Islet of Langerhans (tissue), 1 donor: ENCODE measurements at regions not wholly inside any gene's neighbourhood (a gene's known extent, or its start where the extent isn't known, plus 50 kb on each side); places are given as distances from the start of the nearest gene placed in this dataset.

Experiments
- FAIRE-seq: peaks from one replicate; lab custom pipeline; 2011; peaks lifted over from hg19 to GRCh38; lab: Jason Lieb, UNC

DNA sequence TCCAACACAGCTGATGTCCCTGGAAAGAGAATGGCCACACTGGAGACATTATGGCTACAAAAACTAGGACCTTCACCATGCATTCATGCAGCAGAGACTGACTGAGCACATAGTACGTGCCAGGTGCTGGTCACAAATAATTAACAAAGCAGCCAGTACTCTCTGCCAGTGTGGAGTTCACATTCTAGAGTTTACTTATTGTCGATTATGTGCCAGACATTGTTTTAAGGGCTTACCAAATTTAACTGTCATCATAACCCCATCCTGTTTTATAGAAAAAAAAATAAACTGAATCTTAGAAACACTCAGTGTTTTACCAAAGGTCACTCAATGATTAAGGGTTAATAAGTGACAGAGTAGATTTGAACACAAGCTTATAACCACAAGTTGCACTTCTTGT is 143.3 kb downstream of the RRAGC start:
- no peak for FAIRE-seq

- FAIRE-seq = no peak
These were observed 144.2 kb downstream of the RRAGC start for GRCh38 chr1:38715415-38715814.

DNA sequence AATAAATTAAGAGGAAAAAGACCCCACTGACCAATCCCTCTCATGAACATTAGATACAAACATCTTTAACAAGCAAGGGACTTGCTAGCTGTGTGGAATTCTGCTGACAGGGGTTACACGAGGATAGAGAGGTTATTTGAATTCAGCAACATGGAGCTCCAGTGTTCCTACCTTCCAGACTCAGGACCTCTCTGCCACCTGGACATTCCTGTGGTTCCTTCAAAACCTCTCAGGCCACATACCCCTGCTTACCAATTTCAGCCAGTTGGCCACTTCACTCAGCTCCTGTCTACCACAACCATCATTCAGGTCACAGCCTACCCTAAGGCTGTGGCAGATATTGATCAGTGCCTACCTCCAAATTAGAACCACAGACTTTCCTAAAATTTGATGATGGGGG is 147.5 kb downstream of the RRAGC start:
- no peak for FAIRE-seq

DNA sequence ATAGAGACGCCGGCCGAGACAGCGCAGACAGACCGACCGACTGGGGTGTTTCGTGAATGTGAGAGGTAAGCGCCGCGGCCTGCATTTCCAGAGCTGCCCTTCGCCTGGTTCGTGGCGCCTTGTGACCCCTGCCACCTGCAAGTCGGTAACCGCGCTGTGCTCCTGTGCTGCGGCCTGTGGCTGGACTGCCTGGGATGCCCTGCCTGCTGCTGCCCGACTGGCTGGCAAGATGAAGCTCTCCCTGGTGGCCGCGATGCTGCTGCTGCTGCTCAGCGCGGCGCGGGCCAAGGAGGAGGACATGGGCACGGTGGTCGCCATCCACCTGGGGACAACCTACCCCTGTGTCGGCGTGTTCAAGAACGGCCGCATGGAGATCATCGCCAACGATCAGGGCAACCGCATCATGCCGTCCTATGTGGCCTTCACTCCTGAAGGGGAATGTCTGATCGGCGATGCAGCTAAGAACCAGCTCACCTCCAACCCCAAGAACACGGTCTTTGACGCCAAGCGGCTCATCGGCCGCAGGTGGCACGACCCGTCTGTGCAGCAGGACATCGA is 150.8 kb downstream of the RRAGC start:
- no peak for FAIRE-seq

GRCh38 chr1:38701088-38701487 is 158.5 kb downstream of the RRAGC start:
- FAIRE-seq = no peak

DNA sequence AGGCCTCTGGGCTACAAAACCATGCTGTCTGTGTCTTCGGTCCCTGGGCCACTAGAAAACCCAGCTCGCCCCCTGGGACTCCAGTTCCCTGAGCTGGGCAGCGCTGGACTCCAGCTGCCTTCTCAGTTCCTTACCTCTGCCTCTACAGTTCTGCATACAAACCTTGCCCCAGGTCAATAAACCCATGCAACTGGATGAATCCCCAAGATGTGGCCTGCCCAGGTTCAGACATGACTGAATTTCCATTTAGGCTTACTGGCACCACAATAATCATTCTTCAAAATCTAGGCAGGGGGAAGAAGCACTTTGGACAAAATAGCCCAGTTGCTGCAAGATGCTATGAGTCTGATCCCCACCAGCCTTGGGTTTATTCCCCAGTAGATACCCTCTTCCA is 159.5 kb downstream of the RRAGC start:
- no peak for FAIRE-seq

- FAIRE-seq = no peak
These were observed 160.1 kb downstream of the RRAGC start for GRCh38 chr1:38699330-38700076.

GRCh38 chr1:38697387-38697786 is 162.2 kb downstream of the RRAGC start:
- no peak for FAIRE-seq

GRCh38 chr1:38696371-38696770 is 163.2 kb downstream of the RRAGC start:
- no peak for FAIRE-seq

- FAIRE-seq = no peak
These were observed 165.8 kb downstream of the RRAGC start for GRCh38 chr1:38693759-38694158.

- FAIRE-seq = no peak
These were observed 166.5 kb downstream of the RRAGC start for GRCh38 chr1:38693031-38693430.

DNA sequence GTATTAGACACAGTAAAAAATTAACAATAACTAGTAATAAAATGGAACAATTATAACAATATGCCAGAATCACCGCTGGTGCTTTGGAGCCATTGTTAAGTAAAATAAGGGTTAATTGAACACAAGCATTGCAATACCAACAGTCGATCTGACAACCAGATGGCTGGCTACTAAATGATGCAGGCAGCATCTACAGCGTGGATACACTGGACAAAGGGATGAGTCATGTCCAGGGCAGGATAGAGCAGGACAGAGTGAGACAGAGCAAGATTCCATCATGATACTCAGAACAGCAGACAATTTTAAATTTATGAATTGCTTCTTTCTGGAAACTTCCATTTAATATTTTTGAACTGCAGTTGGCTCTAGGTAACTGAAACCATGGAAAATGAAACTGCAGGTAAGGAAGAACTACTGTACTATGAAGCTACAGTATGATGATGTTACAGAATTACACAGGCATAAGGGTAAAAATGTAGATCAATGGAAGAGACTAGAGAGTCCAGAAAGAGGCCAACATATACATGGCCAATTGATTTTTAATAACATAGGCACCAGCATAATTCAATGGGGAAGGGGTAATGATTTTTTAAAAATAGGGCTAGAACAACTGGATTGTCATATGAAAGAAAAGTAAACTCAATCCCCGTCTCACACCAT is 168.7 kb downstream of the RRAGC start:
- no peak for FAIRE-seq

DNA sequence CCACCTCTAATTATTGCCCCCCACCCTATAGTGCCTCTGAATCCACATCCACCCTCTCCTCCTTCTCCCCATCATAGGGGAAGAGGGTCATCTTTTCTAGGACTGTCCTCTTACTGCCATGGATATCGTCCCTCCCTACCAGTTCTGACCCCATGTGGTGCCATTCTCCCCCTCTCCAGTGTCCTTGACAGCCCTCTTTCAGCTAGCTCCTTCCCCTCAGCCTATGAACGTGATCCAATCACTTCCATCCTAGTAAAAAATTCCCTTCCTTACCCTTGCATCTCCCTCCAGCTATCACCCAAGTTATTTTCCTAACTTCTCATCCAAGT is 172.7 kb downstream of the RRAGC start:
- FAIRE-seq = no peak

GRCh38 chr1:38686167-38686926 is 173.2 kb downstream of the RRAGC start:
- no peak for FAIRE-seq

GRCh38 chr1:38685388-38685787 is 174.2 kb downstream of the RRAGC start:
- FAIRE-seq = no peak

- FAIRE-seq = no peak
These were observed 178.6 kb downstream of the RRAGC start for GRCh38 chr1:38680801-38681510.

GRCh38 chr1:38677756-38678155 is 181.8 kb downstream of the RRAGC start:
- FAIRE-seq = no peak

DNA sequence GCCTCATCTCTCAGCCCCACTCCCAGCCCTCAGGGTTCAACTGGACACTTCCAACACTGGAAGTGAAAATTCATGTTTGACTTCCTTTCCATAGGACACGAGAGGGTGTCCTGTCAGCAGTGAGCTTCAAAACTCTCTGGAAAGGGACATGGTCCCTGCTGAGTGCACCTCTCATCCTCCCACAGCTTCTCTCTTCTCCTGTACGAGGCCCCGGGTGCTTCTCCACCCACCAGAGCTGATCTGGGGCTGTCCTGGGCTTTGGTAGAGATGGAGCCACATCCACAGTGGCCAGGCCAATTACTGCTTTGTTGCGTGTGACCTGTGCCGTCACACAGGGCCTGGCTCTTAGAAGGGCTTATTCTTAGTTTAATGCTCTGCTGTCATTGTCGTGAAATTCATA is 182.3 kb downstream of the RRAGC start:
- FAIRE-seq = no peak

GRCh38 chr1:38672692-38673091 is 186.9 kb downstream of the RRAGC start:
- no peak for FAIRE-seq

DNA sequence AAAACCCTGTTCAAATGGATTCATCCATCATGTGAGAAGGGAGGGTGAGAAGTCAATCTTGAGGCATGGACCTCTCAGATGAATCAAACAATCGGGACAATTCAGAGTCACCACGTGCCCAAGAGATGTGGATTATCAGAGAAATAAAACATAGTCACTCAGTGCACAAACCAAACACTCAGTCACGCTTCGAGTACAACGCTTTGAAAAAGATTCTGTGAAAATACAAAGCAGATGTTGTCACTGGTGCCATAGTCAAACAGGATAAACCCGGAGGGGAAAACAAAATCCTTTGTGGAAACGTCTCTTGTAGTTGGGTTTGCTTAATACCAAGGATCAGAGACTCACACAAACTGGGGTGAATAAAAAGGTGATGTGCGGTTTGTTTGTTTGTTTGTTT is 188.4 kb downstream of the RRAGC start:
- FAIRE-seq = no peak

DNA sequence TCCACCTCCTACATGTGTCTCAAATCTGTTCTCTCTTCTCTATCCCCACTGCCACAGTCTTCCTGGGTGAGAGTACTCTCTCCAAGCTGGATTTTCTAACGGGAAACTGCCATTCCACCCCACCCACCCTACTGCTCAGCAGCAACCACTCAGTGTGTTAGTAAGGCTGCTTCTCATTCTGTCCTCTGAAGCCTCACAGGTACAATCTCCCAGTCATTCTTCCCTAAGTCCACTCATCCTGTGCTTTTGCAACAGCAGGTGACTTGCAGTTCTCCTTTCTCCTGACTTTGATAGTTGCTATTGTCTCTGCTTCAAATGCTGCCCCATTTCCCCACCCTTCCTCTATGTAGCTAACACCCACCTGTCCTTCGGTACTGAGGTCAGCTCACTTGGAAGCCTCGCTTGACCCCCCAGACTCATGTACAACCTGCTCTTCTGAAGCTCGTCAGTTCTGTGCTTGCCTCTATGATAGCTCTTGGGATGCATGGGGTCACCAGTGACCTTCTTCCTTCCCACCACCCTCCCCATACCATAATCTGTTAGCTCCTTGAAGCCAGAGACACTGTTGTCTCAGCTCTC is 188.9 kb downstream of the RRAGC start:
- FAIRE-seq = no peak

DNA sequence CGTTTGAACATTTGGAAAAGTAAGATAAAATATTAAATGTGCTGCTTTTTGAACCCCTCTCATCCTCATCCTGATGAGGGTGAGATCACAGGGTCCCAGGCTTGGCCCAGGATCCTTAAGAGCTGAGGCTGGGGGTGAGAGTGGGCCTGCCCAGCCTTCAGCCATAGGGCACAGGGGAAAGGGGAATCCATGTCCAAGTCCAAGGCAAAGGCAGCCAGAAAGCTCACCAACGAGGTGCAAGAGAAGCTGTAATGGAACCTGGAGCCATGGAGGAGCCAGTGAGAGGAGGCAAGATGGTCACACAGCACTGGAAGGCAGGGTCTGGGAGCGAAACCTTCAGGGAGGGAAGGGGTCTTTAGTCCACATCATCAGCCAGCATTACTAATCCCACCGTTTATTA is 191.9 kb downstream of the RRAGC start:
- no peak for FAIRE-seq
